Kidney epithelial cell (primary cell): ENCODE measurements at regions not wholly inside any gene's neighbourhood (a gene's known extent, or its start where the extent isn't known, plus 50 kb on each side); places are given as distances from the start of the nearest gene placed in this dataset.

Source experiments
- DNase-seq: peaks from one replicate; pipeline ENCODE4 v3.0.0-alpha.2; 2010; ENCODE audit warnings: low read depth
- H3K27me3 ChIP-seq: 2 replicates; pipeline ENCODE4 v1.6.0; 2011; ENCODE audit warnings: low read length; ENCODE audit not compliant: control insufficient read depth, insufficient read depth
- H3K36me3 ChIP-seq: 2 replicates; pipeline ENCODE4 v1.5.1; 2011; ENCODE audit warnings: low read length; ENCODE audit not compliant: control insufficient read depth, insufficient read depth
- H3K4me3 ChIP-seq: 2 replicates; pipeline ENCODE4 v1.5.1; 2011; ENCODE audit warnings: low read depth, mild to moderate bottlenecking, control low read depth, low read length
- CTCF ChIP-seq: IDR thresholded peaks from 2 replicates; pipeline ENCODE4 v1.5.1; 2011; ENCODE audit warnings: mild to moderate bottlenecking, moderate library complexity, low read length, control low read depth, inconsistent platforms; ENCODE audit not compliant: insufficient read depth, poor library complexity, severe bottlenecking

GRCh38 chr2:128995086-128995485, 676.4 kb upstream of the HS6ST1 start:
- no peak for DNase-seq
- Histone ChIP-seq H3K4me3 (no peak overlapping the region), H3K36me3 (no peaks in the 10 kb centered on the region), H3K27me3 (no peaks in the 10 kb centered on the region)
- no peak for TF ChIP-seq CTCF

- DNase-seq = no peak
- Histone ChIP-seq H3K36me3 (no peaks in the 10 kb centered on the region), H3K4me3 (no peak overlapping the region), H3K27me3 (no peaks in the 10 kb centered on the region)
- no peak for TF ChIP-seq CTCF
Observed at GRCh38 chr2:128996078-128996477, 677.4 kb upstream of the HS6ST1 start.

GRCh38 chr2:128997166-128997866, 678.6 kb upstream of the HS6ST1 start:
- Histone ChIP-seq H3K36me3 (no peaks in the 10 kb centered on the region), H3K4me3 (no peak overlapping the region), H3K27me3 (no peaks in the 10 kb centered on the region)
- no peak for DNase-seq
- no peak for TF ChIP-seq CTCF

GRCh38 chr2:129001926-129002325, 683.3 kb upstream of the HS6ST1 start:
- no peak for TF ChIP-seq CTCF
- H3K4me3 ChIP-seq = no peak overlapping the region
- H3K36me3 ChIP-seq = no peaks in the 10 kb centered on the region
- no peak for DNase-seq
- H3K27me3 ChIP-seq = no peaks in the 10 kb centered on the region

- Histone ChIP-seq H3K36me3 (no peaks in the 10 kb centered on the region), H3K4me3 (no peak overlapping the region), H3K27me3 (no peaks in the 10 kb centered on the region)
- DNase-seq = no peak
- no peak for TF ChIP-seq CTCF
Observed at GRCh38 chr2:129002751-129003150, 684.1 kb upstream of the HS6ST1 start.

- TF ChIP-seq CTCF = no peak
- DNase-seq = no peak
- no peak overlapping the region for H3K4me3 ChIP-seq
- no peaks in the 10 kb centered on the region for H3K27me3 ChIP-seq
- no peaks in the 10 kb centered on the region for H3K36me3 ChIP-seq
Observed at GRCh38 chr2:129004485-129004884, 685.8 kb upstream of the HS6ST1 start.
